Neuronal stem cell (in vitro differentiated cells): ENCODE measurements at regions not wholly inside any gene's neighbourhood (a gene's known extent, or its start where the extent isn't known, plus 50 kb on each side); places are given as distances from the start of the nearest gene placed in this dataset.
A peak's percentile ranks its signal among the peaks of the same experiment; 100 is the strongest.

Experiments used
- DNase-seq: peaks from one replicate; pipeline ENCODE4 v3.0.0-alpha.2; 2013; ENCODE audit warnings: low spot score
- H2AFZ ChIP-seq: one replicate; pipeline ENCODE4 v1.6.1; 2013; ENCODE audit warnings: mild to moderate bottlenecking, low read length, inconsistent platforms
- H2AK5ac ChIP-seq: 2 replicates; pipeline ENCODE4 v1.6.1; 2013; ENCODE audit warnings: low read depth, mild to moderate bottlenecking, inconsistent platforms, low read length, moderate library complexity, mixed read lengths
- H2BK120ac ChIP-seq: 2 replicates; pipeline ENCODE4 v1.6.1; 2013; ENCODE audit warnings: low read depth, mild to moderate bottlenecking, inconsistent platforms, low read length, moderate library complexity, mixed read lengths
- H2BK12ac ChIP-seq: one replicate; pipeline ENCODE4 v1.6.1; 2013; ENCODE audit warnings: low read length, inconsistent platforms
- H2BK15ac ChIP-seq: 2 replicates; pipeline ENCODE4 v1.6.1; 2013; ENCODE audit warnings: mild to moderate bottlenecking, low read length, inconsistent platforms, mixed read lengths
- H2BK5ac ChIP-seq: one replicate; pipeline ENCODE4 v1.6.1; 2013; ENCODE audit warnings: inconsistent platforms, mild to moderate bottlenecking, low read length, moderate library complexity
- H3K14ac ChIP-seq: one replicate; pipeline ENCODE4 v1.6.1; 2013; ENCODE audit warnings: low read length, inconsistent platforms
- H3K18ac ChIP-seq: 2 replicates; pipeline ENCODE4 v1.6.1; 2013; ENCODE audit warnings: low read length, inconsistent platforms
- H3K23ac ChIP-seq: 2 replicates; pipeline ENCODE4 v1.6.1; 2013; ENCODE audit warnings: low read depth, mild to moderate bottlenecking, mixed read lengths, low read length, inconsistent platforms; ENCODE audit not compliant: poor library complexity
- H3K27ac ChIP-seq: replicated peaks from 3 replicates; pipeline ENCODE4 v1.5.1; 2013; ENCODE audit warnings: low read length, inconsistent platforms
- H3K27me3 ChIP-seq, 3 experiments: 2 replicates each; pipeline ENCODE4 v1.6.1; 2013; ENCODE audit warnings: low read length in 3 of 3, mild to moderate bottlenecking in 2 of 3, inconsistent platforms in 1 of 3, low read depth in 1 of 3, mixed read lengths in 1 of 3, moderate library complexity in 1 of 3; ENCODE audit not compliant: control insufficient read depth in 3 of 3, insufficient read depth in 3 of 3
- H3K36me3 ChIP-seq, 2 donors: replicated peaks in 1 of 2; 2 replicates each; pipeline ENCODE4 v1.6.1; 2013; ENCODE audit warnings: low read length in 2 of 2; ENCODE audit not compliant: control insufficient read depth in 2 of 2, insufficient read depth in 2 of 2
- H3K4ac ChIP-seq: 2 replicates; pipeline ENCODE4 v1.6.1; 2013; ENCODE audit warnings: inconsistent platforms, mild to moderate bottlenecking, low read length, moderate library complexity
- H3K4me1 ChIP-seq, 2 donors: 1 replicate in 1 of 2; 2 replicates in 1 of 2; pipeline ENCODE4 v1.6.1; 2013; ENCODE audit warnings: low read length in 2 of 2, low read depth in 1 of 2; ENCODE audit not compliant: control insufficient read depth in 2 of 2, insufficient read depth in 1 of 2
- H3K4me2 ChIP-seq: one replicate; pipeline ENCODE4 v1.6.1; 2013; ENCODE audit warnings: mild to moderate bottlenecking, low read length, inconsistent platforms; ENCODE audit not compliant: insufficient read depth, poor library complexity, severe bottlenecking
- H3K4me3 ChIP-seq, 2 donors: 2 replicates each; pipeline ENCODE4 v1.5.1; 2013; ENCODE audit warnings: low read length in 2 of 2, mild to moderate bottlenecking in 2 of 2, inconsistent platforms in 1 of 2, moderate library complexity in 1 of 2
- H3K79me1 ChIP-seq: one replicate; pipeline ENCODE4 v1.6.1; 2013; ENCODE audit warnings: low read depth, mild to moderate bottlenecking, inconsistent platforms, low read length, moderate library complexity
- H3K9ac ChIP-seq: one replicate; pipeline ENCODE4 v1.6.1; 2013; ENCODE audit warnings: mild to moderate bottlenecking, low read depth, low read length, inconsistent platforms; ENCODE audit not compliant: poor library complexity
- H3K9me3 ChIP-seq, 2 donors: replicated peaks in 1 of 2; 2 replicates each; pipeline versions ENCODE3 to v1.6.1; 2013; ENCODE audit warnings: low read length in 2 of 2, mild to moderate bottlenecking in 2 of 2, inconsistent platforms in 1 of 2, low read depth in 1 of 2, mixed read lengths in 1 of 2, moderate library complexity in 1 of 2; ENCODE audit not compliant: control insufficient read depth in 2 of 2, insufficient read depth in 1 of 2
- H4K8ac ChIP-seq: one replicate; pipeline ENCODE4 v1.6.1; 2013; ENCODE audit warnings: low read depth, mild to moderate bottlenecking, inconsistent platforms, low read length, moderate library complexity
- H4K91ac ChIP-seq: one replicate; pipeline ENCODE4 v1.6.1; 2013; ENCODE audit warnings: low read length, low read depth, mild to moderate bottlenecking, inconsistent platforms; ENCODE audit not compliant: poor library complexity
- WGBS, 2 donors: extraction: QIAGEN DNeasy Blood & Tissue Kit; methylation state at CpG; one replicate each; pipeline ENCODE4 v1.1.7; 2013; ENCODE audit warnings: missing lambda C conversion rate in 2 of 2, mixed read lengths in 1 of 2; ENCODE audit not compliant: insufficient read length in 2 of 2, insufficient replicate concordance in 1 of 2; ENCODE audit errors: extremely low coverage in 2 of 2; 5-methylcytosine and 5-hydroxymethylcytosine counted together

DNA sequence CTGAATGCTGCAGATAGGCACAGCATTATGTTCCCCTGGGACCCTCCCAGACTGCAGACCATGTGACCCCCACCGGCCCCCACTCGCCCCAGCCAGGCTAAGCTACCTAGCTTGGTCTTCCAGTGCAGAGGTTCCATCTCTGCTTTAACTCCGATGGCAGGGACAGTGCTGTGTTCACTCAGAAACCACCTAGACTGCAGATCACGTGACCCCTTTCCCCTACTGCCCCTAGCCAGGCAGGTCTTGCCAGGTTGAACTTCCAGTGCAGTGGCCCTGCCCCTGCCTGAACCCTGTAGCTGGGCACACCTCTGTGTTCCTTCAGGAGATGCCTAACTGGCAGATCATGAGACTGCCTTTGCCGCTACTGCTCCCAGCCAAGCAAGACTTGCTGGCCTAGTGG lies 1116.2 kb downstream of the FLRT2 start:
- no CpG with 5 or more reads among the region's 5 CpGs for WGBS, 2 donors
- Histone ChIP-seq H3K79me1 (no peaks in the 10 kb centered on the region), H3K27me3 (no peaks in the 10 kb centered on the region), H3K36me3 (peaks cover 0 to 2% of the 10 kb centered on the region in 2 donors), H2BK15ac (no peak overlapping the region), H4K91ac (no peak overlapping the region), H3K27ac (no peak overlapping the region), H3K4me1 (no peaks in the 10 kb centered on the region), H2AFZ (no peak overlapping the region), H2BK12ac (no peak overlapping the region), H4K8ac (no peak overlapping the region), H3K4ac (no peak overlapping the region), H3K23ac (no peak overlapping the region), H3K14ac (no peak overlapping the region), H2BK120ac (no peak overlapping the region), H2BK5ac (no peak overlapping the region), H3K9ac (no peak overlapping the region), H3K4me3 (no peak overlapping the region), H3K4me2 (no peak overlapping the region), H3K9me3 (peaks cover 0 to 9% of the 10 kb centered on the region in 2 donors), H3K18ac (peak overlapping the region; percentile 57), H2AK5ac (peak overlapping the region; percentile 28)
- no peak for DNase-seq

DNA sequence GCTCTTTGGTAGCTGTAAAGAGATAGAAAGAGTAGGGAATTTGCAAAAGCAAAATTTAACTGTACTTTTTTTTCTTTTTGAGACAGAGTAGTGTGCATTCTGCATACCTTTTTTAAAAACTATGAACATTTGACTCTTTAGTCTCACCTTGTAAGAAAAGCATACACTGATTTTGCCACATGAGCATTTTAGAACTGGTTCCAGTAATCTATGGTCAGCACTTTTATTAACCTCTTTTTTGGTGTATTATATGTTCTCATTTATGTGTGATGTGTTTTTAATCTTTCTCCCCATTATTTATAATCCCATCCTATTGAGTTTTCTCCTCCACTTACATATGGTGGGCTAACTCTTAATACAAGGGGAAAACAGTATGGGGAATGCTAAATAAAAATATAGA lies 1111.4 kb downstream of the FLRT2 start:
- Histone ChIP-seq H3K4me1 (no peaks in the 10 kb centered on the region), H3K79me1 (no peaks in the 10 kb centered on the region), H2BK5ac (no peak overlapping the region), H3K27ac (no peak overlapping the region), H2BK15ac (no peak overlapping the region), H3K23ac (no peak overlapping the region), H4K8ac (no peak overlapping the region), H3K4ac (no peak overlapping the region), H3K18ac (no peak overlapping the region), H3K27me3 (no peaks in the 10 kb centered on the region), H3K9ac (no peak overlapping the region), H2AFZ (no peak overlapping the region), H3K14ac (no peak overlapping the region), H3K4me3 (no peak overlapping the region), H3K9me3 (peaks cover 0 to 5% of the 10 kb centered on the region in 2 donors), H3K36me3 (peaks cover 0 to under 1% of the 10 kb centered on the region in 2 donors), H4K91ac (no peak overlapping the region), H2BK12ac (no peak overlapping the region), H2AK5ac (no peak overlapping the region), H3K4me2 (no peak overlapping the region), H2BK120ac (no peak overlapping the region)
- DNase-seq: no peak

DNA sequence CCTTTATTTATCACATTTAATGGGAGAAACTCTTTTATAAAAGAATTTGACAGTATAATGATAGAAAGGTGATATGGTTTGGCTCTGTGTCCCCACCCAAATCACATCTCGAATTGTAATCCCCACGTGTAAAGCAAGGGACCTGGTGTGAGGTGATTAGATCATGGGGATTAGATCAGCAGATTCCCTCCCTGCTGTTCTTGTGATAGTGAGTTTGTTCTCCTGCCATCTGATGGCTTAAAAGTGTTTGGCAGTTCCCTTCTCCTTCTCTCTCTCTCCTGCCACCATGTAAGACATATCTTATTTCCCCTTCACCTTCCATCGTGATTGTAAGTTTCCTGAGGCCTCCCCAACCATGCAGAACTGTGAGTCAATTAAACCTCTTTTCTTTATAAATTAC lies 1110.3 kb downstream of the FLRT2 start:
- H2BK120ac ChIP-seq: no peak overlapping the region
- no peak overlapping the region for H2BK15ac ChIP-seq
- DNase-seq: no peak
- no peak overlapping the region for H4K8ac ChIP-seq
- H3K4me2 ChIP-seq: no peak overlapping the region
- no peaks in the 10 kb centered on the region for H3K9me3 ChIP-seq
- H3K9ac ChIP-seq: no peak overlapping the region
- no peak overlapping the region for H3K4me3 ChIP-seq
- no peak overlapping the region for H2AFZ ChIP-seq
- H3K36me3 ChIP-seq: no peaks in the 10 kb centered on the region
- H3K4me1 ChIP-seq: no peaks in the 10 kb centered on the region
- H3K18ac ChIP-seq: no peak overlapping the region
- no peak overlapping the region for H3K14ac ChIP-seq
- no peaks in the 10 kb centered on the region for H3K27me3 ChIP-seq
- H3K27ac ChIP-seq: no peak overlapping the region
- H2BK12ac ChIP-seq: no peak overlapping the region
- no CpG with 5 or more reads among the region's 3 CpGs for WGBS, 2 donors
- no peak overlapping the region for H2AK5ac ChIP-seq
- H3K4ac ChIP-seq: no peak overlapping the region
- H3K23ac ChIP-seq: no peak overlapping the region
- H2BK5ac ChIP-seq: no peak overlapping the region
- no peaks in the 10 kb centered on the region for H3K79me1 ChIP-seq
- H4K91ac ChIP-seq: no peak overlapping the region

DNA sequence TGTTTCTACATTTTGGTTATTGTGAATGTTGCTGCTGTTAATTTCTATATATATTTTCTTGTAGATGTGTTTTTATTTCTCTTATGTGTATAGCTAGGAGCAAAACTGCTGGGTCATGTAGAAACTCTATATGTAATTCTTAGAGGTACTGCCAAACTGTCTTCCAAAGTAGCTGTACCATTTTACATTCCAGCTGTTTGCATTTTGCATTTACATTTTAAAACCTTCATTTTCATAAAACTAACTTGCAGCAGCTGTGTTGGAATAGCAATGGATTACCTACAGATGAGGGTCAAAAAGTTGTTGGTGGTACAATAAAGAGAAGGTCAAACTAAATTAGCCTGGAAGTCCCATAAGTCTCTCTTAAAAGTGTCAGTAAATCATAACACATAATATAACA lies 1109.7 kb downstream of the FLRT2 start:
- no peak overlapping the region for H4K8ac ChIP-seq
- H2BK12ac ChIP-seq: no peak overlapping the region
- H2AFZ ChIP-seq: no peak overlapping the region
- H2AK5ac ChIP-seq: no peak overlapping the region
- H4K91ac ChIP-seq: no peak overlapping the region
- no peak overlapping the region for H3K9ac ChIP-seq
- no peaks in the 10 kb centered on the region for H3K4me1 ChIP-seq
- no peaks in the 10 kb centered on the region for H3K36me3 ChIP-seq
- no peak overlapping the region for H3K27ac ChIP-seq
- H3K4me3 ChIP-seq: no peak overlapping the region
- H3K4me2 ChIP-seq: no peak overlapping the region
- H3K18ac ChIP-seq: no peak overlapping the region
- H3K9me3 ChIP-seq: no peaks in the 10 kb centered on the region
- H3K23ac ChIP-seq: no peak overlapping the region
- DNase-seq: no peak
- no peak overlapping the region for H2BK120ac ChIP-seq
- no peak overlapping the region for H3K14ac ChIP-seq
- no peak overlapping the region for H2BK15ac ChIP-seq
- no peaks in the 10 kb centered on the region for H3K79me1 ChIP-seq
- H3K4ac ChIP-seq: no peak overlapping the region
- H3K27me3 ChIP-seq: no peaks in the 10 kb centered on the region
- H2BK5ac ChIP-seq: no peak overlapping the region
